ENCODE measurements at regions not wholly inside any gene's neighbourhood (a gene's known extent, or its start where the extent isn't known, plus 50 kb on each side); places are given as distances from the start of the nearest gene placed in this dataset.

DNA sequence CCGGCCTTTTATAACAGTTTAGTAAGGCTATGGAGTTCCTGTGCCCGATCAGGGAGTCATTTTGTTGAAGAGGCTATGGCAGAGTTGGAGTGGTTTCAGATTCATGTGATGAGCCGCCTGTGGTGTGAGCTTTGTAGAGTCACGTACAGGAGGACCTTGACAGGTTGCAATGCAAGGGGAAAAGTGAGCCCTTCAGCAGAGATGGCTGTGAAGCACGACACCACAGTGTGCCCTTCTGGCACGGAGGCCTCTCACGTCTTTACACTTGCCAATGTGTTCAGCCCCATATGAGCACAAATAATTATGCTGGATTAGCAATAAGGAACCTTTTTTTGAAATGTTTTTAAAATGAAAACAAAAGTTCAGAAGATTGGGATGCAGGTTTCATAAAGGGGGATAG lies 499.8 kb downstream of the LIG4 start:
- no peak overlapping the region for H3K14ac ChIP-seq (ENCODE audit: insufficient read depth, low read length)
- no peak overlapping the region for H4K91ac ChIP-seq (ENCODE audit: insufficient read length, low read depth, low read length)
- no peak overlapping the region for H2BK120ac ChIP-seq (ENCODE audit: low read depth, low read length, poor library complexity, severe bottlenecking)
- H2BK12ac ChIP-seq (ENCODE audit: insufficient read length, low read depth, low read length) = no peak overlapping the region
- no peak overlapping the region for H2AFZ ChIP-seq (ENCODE audit: low read length)
- no peaks in the 10 kb centered on the region for H4K20me1 ChIP-seq (ENCODE audit: control insufficient read depth, insufficient read depth, insufficient read length)
- no peak overlapping the region for H3K9ac ChIP-seq (ENCODE audit: extremely low read depth, insufficient read length, low read length)
- no CpG with 5 or more reads among the region's 7 CpGs for WGBS (ENCODE audit: extremely low coverage, insufficient read length, low lambda C conversion rate)
- H3K27ac Mint-ChIP-seq = no peak overlapping the region
- H3K23me2 ChIP-seq (ENCODE audit: insufficient read length, low read depth, low read length, poor library complexity, severe bottlenecking) = no peaks in the 10 kb centered on the region
- H2AK5ac ChIP-seq (ENCODE audit: insufficient read length, low read length) = no peak overlapping the region
- H3K4me3 Mint-ChIP-seq = no peak overlapping the region
- no peak overlapping the region for H2BK20ac ChIP-seq (ENCODE audit: low read depth, low read length, poor library complexity, severe bottlenecking)
- H3K4me1 ChIP-seq (ENCODE audit: insufficient read depth, low read length) = no peaks in the 10 kb centered on the region
- no peaks in the 10 kb centered on the region for H3K79me2 ChIP-seq (ENCODE audit: insufficient read depth, low read length)
- DNase-seq = no peak
- no peak overlapping the region for H3K18ac ChIP-seq (ENCODE audit: insufficient read length, low read depth, low read length)
- no peaks in the 10 kb centered on the region for H3K27me3 Mint-ChIP-seq (ENCODE audit: low read depth)
- no peak overlapping the region for H2BK15ac ChIP-seq (ENCODE audit: low read depth, low read length)
- H3K36me3 Mint-ChIP-seq (ENCODE audit: insufficient read depth in 1 of 3, low read depth in 3 of 3) = no peaks in the 10 kb centered on the region
- TF ChIP-seq, protein P1, sequence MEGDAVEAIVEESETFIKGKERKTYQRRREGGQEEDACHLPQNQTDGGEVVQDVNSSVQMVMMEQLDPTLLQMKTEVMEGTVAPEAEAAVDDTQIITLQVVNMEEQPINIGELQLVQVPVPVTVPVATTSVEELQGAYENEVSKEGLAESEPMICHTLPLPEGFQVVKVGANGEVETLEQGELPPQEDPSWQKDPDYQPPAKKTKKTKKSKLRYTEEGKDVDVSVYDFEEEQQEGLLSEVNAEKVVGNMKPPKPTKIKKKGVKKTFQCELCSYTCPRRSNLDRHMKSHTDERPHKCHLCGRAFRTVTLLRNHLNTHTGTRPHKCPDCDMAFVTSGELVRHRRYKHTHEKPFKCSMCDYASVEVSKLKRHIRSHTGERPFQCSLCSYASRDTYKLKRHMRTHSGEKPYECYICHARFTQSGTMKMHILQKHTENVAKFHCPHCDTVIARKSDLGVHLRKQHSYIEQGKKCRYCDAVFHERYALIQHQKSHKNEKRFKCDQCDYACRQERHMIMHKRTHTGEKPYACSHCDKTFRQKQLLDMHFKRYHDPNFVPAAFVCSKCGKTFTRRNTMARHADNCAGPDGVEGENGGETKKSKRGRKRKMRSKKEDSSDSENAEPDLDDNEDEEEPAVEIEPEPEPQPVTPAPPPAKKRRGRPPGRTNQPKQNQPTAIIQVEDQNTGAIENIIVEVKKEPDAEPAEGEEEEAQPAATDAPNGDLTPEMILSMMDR (conservative IDR thresholded peaks at IDR 0.05) = no peak
- H3K4me1 Mint-ChIP-seq = peaks cover 6 to 12% of the 10 kb centered on the region in 2 experiments; a peak in 3 of 4 replicates
- no peak overlapping the region for H3K56ac ChIP-seq (ENCODE audit: insufficient read length, low read depth, low read length)
- H3K27ac ChIP-seq (ENCODE audit: insufficient read length, low read depth, low read length) = no peak overlapping the region
- no peak overlapping the region for H4K8ac ChIP-seq (replicated peaks; ENCODE audit: insufficient read length, low read depth, low read length)
- no peak overlapping the region for H3T11ph ChIP-seq (ENCODE audit: low read length)
- no peaks in the 10 kb centered on the region for H3K27me3 ChIP-seq (ENCODE audit: insufficient read depth, low read length)
- H3K23ac ChIP-seq (ENCODE audit: insufficient read length, low read depth, low read length) = no peak overlapping the region
- no peaks in the 10 kb centered on the region for H3K79me1 ChIP-seq (ENCODE audit: insufficient read depth, low read depth, low read length, poor library complexity, severe bottlenecking)
- no peak overlapping the region for H3K4ac ChIP-seq (ENCODE audit: low read depth, low read length)
- H3K9me3 ChIP-seq (ENCODE audit: control insufficient read depth, low read depth, low read length) = no peaks in the 10 kb centered on the region
- H4K5ac ChIP-seq (ENCODE audit: insufficient read length, low read depth, low read length) = no peak overlapping the region
- no peak overlapping the region for H2BK5ac ChIP-seq (ENCODE audit: insufficient read length, low read length)
- no peak overlapping the region for H3K4me2 ChIP-seq (ENCODE audit: insufficient read depth, insufficient read length, low read length)
- no peaks in the 10 kb centered on the region for H3K9me3 Mint-ChIP-seq

Measured in H9 (cell line).